PFSK-1 (cell line): ENCODE measurements at regions not wholly inside any gene's neighbourhood (a gene's known extent, or its start where the extent isn't known, plus 50 kb on each side); places are given as distances from the start of the nearest gene placed in this dataset.

ENCODE experiments used
- FOXP2 ChIP-seq: optimal IDR thresholded peaks from 2 replicates; pipeline ENCODE3; 2011; ENCODE audit warnings: borderline replicate concordance, control low read depth, inconsistent platforms; ENCODE audit not compliant: insufficient read depth; ENCODE audit errors: extremely low read length, extremely low read depth
- POLR2AphosphoS5 ChIP-seq: IDR thresholded peaks from 2 replicates; pipeline ENCODE4 v1.6.1; 2012; ENCODE audit warnings: low read depth, mild to moderate bottlenecking, control low read depth, low read length, moderate library complexity
- REST ChIP-seq, 2 experiments: IDR thresholded peaks; 2 replicates each; pipeline versions ENCODE4 v1.6.1 to v1.8.0; 2011 to 2012; ENCODE audit warnings: low read depth in 2 of 2, low read length in 2 of 2, control low read depth in 1 of 2, inconsistent platforms in 1 of 2, mild to moderate bottlenecking in 1 of 2, moderate library complexity in 1 of 2; ENCODE audit not compliant: insufficient read depth in 1 of 2
- SIN3A ChIP-seq: IDR thresholded peaks from 2 replicates; pipeline ENCODE4 v1.6.1; 2012; ENCODE audit warnings: mild to moderate bottlenecking, low read length, moderate library complexity, borderline replicate concordance; ENCODE audit not compliant: insufficient read depth
- TAF1 ChIP-seq: IDR thresholded peaks from 2 replicates; pipeline ENCODE4 v1.6.1; 2012; ENCODE audit warnings: low read length, control low read depth, borderline replicate concordance; ENCODE audit not compliant: insufficient read depth

GRCh38 chr15:66858423-66859207 lies 156.6 kb downstream of the SMAD6 start:
- no peak for TF ChIP-seq REST (IDR thresholded peaks at IDR 0.05; ENCODE audit: insufficient read depth in 1 of 2, low read depth in 2 of 2, low read length in 2 of 2)
- no peak for TF ChIP-seq SIN3A
- TF ChIP-seq FOXP2: no peak
- TF ChIP-seq TAF1: no peak
- TF ChIP-seq POLR2AphosphoS5: no peak

GRCh38 chr15:66859688-66860253 lies 157.7 kb downstream of the SMAD6 start:
- TF ChIP-seq SIN3A: no peak
- no peak for TF ChIP-seq TAF1
- no peak for TF ChIP-seq REST (IDR thresholded peaks at IDR 0.05; ENCODE audit: insufficient read depth in 1 of 2, low read depth in 2 of 2, low read length in 2 of 2)
- no peak for TF ChIP-seq POLR2AphosphoS5
- no peak for TF ChIP-seq FOXP2

GRCh38 chr15:66860844-66861243 lies 158.8 kb downstream of the SMAD6 start:
- TF ChIP-seq FOXP2 (no peak), POLR2AphosphoS5 (no peak), TAF1 (no peak), REST (IDR thresholded peaks at IDR 0.05; ENCODE audit: insufficient read depth in 1 of 2, low read depth in 2 of 2, low read length in 2 of 2) (no peak), SIN3A (no peak)

- no peak for TF ChIP-seq REST (IDR thresholded peaks at IDR 0.05; ENCODE audit: insufficient read depth in 1 of 2, low read depth in 2 of 2, low read length in 2 of 2)
- no peak for TF ChIP-seq TAF1
- no peak for TF ChIP-seq SIN3A
- TF ChIP-seq FOXP2: no peak
- no peak for TF ChIP-seq POLR2AphosphoS5
Observed at GRCh38 chr15:66862111-66862939, 160.3 kb downstream of the SMAD6 start.
